NCI-H82 treated with DMSO at 0.1 percent for 48 hours (cell line): ENCODE measurements at regions not wholly inside any gene's neighbourhood (a gene's known extent, or its start where the extent isn't known, plus 50 kb on each side); places are given as distances from the start of the nearest gene placed in this dataset.

ENCODE experiments used
- DNase-seq: peaks from one replicate; lab custom pipeline; 2025; ENCODE audit not compliant: unreplicated experiment; lab: John Stamatoyannopoulos, UW

GRCh38 chr2:111702119-111702803 lies 181.7 kb downstream of the ANAPC1 start:
- DNase-seq: peak; percentile 2

GRCh38 chr2:111702804-111703196 lies 181.2 kb downstream of the ANAPC1 start:
- no peak for DNase-seq

DNA sequence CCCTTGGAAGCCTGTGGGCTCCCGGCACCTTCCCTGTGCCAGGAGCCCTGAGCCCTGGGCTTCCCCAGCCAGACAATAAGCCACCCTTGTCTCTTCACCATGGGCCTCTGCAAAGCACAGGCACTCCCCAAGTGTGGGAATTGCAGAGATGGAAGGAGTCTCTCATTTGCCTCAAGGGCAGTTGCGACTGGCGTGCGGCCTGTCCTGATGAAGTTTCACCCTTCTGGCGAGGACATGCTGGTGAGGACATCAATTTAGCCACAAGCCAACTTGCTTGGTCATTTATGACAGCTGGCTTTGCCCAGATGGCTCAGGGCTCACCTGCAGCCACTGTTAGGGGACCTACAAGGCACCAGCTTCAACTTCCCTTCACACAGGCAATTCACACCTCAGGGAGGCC lies 180.2 kb downstream of the ANAPC1 start:
- no peak for DNase-seq

DNA sequence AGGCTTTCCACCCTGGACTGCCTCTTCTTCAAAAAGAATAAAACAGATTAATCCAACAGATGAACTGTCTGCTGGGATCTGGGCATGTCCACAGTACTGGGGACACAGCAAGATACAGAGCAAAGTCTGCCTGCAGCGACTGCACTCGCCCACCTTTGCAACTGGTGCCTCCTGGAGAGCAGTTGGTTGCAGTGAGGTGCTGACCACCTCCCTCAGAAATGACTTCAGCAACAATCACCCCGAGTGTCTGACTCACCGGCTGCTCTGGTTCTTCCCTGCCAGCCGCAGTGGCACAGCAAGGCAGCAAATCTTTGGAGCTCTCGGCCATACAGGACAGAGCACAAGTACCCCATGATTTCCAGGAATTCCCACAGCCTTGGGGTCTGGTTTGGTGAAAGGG lies 179.7 kb downstream of the ANAPC1 start:
- DNase-seq: no peak

DNA sequence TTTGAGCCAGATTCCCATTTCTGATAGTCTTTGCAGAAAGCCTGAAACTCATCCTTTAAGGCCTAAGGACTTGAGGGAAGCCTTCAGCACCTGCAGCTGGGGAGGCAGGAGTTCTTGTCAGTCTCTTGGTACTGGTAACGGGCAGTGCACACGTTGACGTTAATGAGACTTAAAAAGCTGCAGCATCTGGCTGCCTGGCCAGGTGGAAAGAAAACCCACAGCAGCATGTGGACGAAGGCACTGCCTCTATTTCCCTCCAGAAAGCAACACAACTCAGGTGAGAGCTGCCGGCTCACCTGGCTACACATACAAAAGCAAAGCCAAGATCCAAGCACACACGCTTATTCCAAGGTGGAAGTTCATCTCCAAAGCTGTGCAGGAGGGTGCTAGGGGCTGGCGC lies 178.8 kb downstream of the ANAPC1 start:
- no peak for DNase-seq

DNA sequence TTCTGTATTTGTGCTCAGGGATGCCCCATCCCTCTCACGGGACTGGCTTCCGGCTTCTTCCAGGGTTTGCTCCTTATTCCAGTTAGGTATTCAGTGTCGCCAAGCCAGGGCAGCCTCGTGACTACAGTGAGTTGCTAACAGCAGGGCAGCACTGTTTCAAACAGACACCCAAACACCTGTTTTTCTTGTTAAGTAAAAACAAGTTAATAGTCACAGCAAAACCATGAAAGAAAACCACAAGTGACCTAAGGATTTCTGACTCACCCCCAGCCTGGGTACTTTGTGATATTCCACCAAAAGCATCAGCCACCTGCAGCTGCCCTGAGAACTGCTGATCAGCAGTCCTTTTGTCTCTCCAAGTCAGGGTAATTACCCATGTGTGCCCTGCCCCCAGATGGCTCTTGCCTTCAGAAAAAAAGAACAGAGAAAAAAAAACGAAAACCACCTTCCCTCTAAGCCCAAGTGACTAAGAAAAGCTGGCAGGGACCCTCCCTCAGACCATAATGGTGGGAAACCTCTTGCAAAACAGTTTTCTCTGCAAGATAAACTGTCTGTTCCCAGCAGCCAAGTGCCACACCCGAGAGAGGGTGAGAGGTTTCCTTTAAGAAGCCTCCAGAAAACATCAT lies 178.2 kb downstream of the ANAPC1 start:
- DNase-seq: no peak

DNA sequence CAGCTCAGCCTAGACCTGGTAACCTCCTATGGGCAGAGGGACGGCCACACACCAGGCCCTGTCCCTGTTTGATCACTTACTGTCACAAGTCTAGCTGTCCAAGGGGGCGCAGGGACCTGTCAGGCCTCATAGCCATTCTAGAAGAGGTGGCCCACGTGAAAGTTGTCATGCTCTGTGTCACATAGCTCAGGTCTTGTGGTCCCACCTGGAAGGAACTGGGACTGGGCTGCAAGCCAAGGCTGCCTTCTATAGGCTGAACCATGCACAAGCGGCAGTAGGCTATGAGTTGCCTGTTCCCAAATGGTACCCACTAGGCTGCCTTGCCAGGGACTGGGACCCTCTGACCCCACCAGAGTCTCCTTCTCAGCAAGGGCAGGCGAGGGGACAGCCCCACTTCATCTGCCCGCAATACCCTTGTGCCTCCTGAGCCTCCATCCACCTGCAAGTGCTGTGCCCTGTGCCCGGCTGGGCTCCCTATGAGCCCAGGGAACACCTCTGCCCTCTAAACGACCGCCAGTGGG lies 177.5 kb downstream of the ANAPC1 start:
- no peak for DNase-seq

GRCh38 chr2:111707700-111708099 lies 176.3 kb downstream of the ANAPC1 start:
- DNase-seq: no peak

GRCh38 chr2:111708476-111709180 lies 175.4 kb downstream of the ANAPC1 start:
- DNase-seq: no peak

- no peak for DNase-seq
These were observed 174.7 kb downstream of the ANAPC1 start for GRCh38 chr2:111709321-111709720.

- no peak for DNase-seq
These were observed 173.9 kb downstream of the ANAPC1 start for GRCh38 chr2:111710085-111710484.

DNA sequence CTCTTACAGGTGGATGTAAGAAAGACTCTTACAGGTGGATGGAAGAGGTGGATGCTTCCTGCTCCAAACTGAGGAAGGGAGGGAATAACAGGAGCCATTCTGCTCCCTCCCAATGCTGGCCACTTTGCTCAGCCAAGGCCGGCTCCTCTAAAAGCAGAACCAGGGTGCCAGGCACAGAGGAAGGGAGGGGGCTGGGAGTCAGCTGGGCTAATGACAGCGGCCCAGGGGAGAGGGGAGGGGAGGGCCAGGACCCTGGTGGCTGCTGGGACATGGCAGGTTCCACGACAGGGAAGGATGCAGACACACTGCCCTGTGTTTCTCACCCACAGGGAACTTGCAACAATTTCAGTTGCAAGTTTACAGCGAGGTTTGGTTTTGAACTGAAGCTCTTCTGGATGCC lies 173.4 kb downstream of the ANAPC1 start:
- DNase-seq: no peak

- no peak for DNase-seq
These were observed 172.7 kb downstream of the ANAPC1 start for GRCh38 chr2:111711270-111711669.

DNA sequence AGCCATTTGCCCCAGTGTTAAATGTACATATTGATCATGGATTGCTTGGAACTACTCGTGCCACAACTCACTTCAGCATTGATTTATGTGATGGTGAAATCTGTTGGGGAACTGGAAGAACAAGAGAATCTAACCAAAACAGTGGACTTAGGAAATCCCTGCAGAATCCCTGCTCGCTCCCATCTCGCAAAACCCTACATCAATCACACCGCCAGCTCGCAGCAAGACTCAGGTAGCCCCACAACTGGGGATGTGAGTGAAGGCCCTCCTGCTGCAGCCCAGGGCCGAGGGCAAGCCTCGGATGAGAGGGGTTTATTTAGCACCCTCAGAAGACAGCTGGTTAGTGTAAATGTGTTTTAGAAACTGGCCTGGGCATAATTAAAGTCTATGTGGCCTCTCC lies 171.6 kb downstream of the ANAPC1 start:
- no peak for DNase-seq

DNA sequence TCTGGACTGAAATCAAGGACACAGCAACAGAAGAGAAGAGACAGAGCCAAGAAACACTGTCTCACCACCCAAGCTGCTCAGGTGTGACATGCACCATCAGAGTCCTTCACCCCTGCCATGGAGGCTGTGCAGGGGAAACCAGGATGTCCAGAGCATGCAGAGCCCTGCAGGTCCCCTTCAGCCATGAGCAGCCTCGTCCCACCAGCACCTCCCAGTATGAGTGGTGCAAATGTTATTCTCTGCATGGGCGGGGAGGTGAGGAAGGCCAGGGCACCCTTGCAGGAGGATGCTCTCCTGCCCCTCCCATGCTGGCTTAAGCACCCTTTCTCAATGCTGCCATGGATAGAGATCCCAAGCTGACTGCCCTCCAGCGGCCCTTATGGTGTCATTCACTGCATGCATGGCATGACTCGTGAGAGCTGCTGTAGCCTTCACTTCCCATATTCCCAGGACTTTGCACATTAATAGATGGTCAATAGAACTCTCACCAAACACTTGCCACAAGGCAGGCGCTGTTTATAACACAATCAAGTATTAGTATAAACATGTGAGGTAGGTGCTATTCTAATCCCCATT lies 171.0 kb downstream of the ANAPC1 start:
- no peak for DNase-seq

DNA sequence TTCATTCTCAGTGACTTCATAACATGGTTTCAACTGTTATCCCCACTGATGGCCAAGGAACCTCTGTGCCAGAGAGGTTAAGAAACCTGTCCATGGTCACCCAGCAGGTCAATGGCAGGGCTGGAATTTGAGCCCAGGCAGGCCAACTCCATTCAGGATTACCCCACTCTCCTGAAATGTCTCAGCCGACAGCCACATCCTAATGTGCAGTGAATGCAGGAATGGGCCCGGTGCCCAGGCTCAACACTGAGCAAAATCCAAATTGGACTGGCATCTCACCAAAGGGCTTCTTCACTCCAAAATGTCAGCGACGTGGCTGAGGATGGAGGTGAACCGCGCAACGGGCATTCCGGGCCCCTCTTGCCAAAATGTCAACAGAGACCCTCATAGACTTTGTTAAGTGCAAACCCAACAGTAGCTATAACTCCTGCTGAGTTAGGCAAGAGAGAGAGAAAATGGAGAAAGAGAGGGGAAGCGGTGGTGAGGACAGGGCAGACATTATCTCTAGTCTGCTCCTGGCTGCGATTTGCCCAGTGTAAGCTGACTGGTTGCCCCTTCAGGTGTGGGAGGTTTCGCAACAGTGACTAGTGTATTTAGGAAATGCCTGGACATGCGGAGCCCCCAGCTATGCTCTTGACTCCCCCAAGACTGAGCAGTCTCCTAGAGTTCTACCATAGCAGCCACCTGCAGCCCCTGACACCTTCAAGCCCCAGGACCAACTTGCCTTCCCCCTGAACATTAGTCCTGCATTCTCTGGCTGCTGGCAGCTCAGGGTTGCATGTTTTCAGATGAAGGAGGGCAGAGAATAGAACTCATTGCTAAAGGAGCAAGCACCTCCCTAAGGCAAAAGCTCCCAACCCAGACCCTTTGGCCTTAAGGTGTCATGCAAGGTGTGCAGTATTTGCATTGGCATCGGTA lies 167.7 kb downstream of the ANAPC1 start:
- no peak for DNase-seq

- no peak for DNase-seq
These were observed 166.9 kb downstream of the ANAPC1 start for GRCh38 chr2:111716905-111717775.
